Keratinocyte (primary cell): ENCODE measurements at regions not wholly inside any gene's neighbourhood (a gene's known extent, or its start where the extent isn't known, plus 50 kb on each side); places are given as distances from the start of the nearest gene placed in this dataset.

Experiments used
- DNase-seq: peaks from one replicate; pipeline ENCODE4 v3.0.0-alpha.2; 2011; ENCODE audit warnings: low read depth, missing footprints, low spot score
- FAIRE-seq: peaks from 2 replicates; lab custom pipeline; 2011; peaks lifted over from hg19 to GRCh38; lab: Jason Lieb, UNC
- H2AFZ ChIP-seq: 2 replicates; pipeline ENCODE4 v1.6.0; 2012; ENCODE audit warnings: low read length, control low read depth, inconsistent platforms; ENCODE audit not compliant: control insufficient read depth
- H3K27ac ChIP-seq: 2 replicates; pipeline ENCODE4 v1.5.1; 2011; ENCODE audit warnings: low read length; ENCODE audit not compliant: control insufficient read depth, insufficient read depth
- H3K27me3 ChIP-seq: 3 replicates; pipeline ENCODE4 v1.6.0; 2011; ENCODE audit warnings: low read length; ENCODE audit not compliant: control insufficient read depth, insufficient read depth; ENCODE audit errors: extremely low read depth
- H3K36me3 ChIP-seq, 2 experiments: 2 replicates in 1 of 2; 3 replicates in 1 of 2; pipeline ENCODE4 v1.5.1; 2011; ENCODE audit warnings: low read length in 2 of 2, mild to moderate bottlenecking in 1 of 2; ENCODE audit not compliant: control insufficient read depth in 2 of 2, insufficient read depth in 2 of 2; ENCODE audit errors: extremely low read depth in 1 of 2
- H3K4me1 ChIP-seq: 3 replicates; pipeline ENCODE4 v1.5.1; 2011; ENCODE audit warnings: low read length; ENCODE audit not compliant: control insufficient read depth, insufficient read depth; ENCODE audit errors: extremely low read depth
- H3K4me2 ChIP-seq: 3 replicates; pipeline ENCODE4 v1.6.0; 2011; ENCODE audit warnings: low read depth, low read length; ENCODE audit not compliant: control insufficient read depth, insufficient read depth; ENCODE audit errors: extremely low read depth
- H3K4me3 ChIP-seq, 3 experiments: fragments of 200-600 bp in 1 of 3; sonication (generic) in 1 of 3; 2 replicates in 2 of 3; 3 replicates in 1 of 3; pipeline ENCODE4 v1.5.1; 2011 to 2016; ENCODE audit warnings: low read length in 3 of 3, mild to moderate bottlenecking in 3 of 3, control low read depth in 2 of 3, inconsistent platforms in 1 of 3, low read depth in 1 of 3, mixed read lengths in 1 of 3, mixed run types in 1 of 3, moderate library complexity in 1 of 3; ENCODE audit not compliant: control insufficient read depth in 2 of 3, insufficient read depth in 2 of 3; ENCODE audit errors: extremely low read depth in 1 of 3
- H3K79me2 ChIP-seq: 2 replicates; pipeline ENCODE4 v1.6.0; 2012; ENCODE audit warnings: low read length; ENCODE audit not compliant: control insufficient read depth, insufficient read depth
- H3K9ac ChIP-seq: 3 replicates; pipeline ENCODE4 v1.6.0; 2011; ENCODE audit warnings: low read length; ENCODE audit not compliant: control insufficient read depth, insufficient read depth; ENCODE audit errors: extremely low read depth
- H3K9me1 ChIP-seq: 3 replicates; pipeline ENCODE4 v1.6.0; 2011; ENCODE audit warnings: low read length; ENCODE audit not compliant: control insufficient read depth, insufficient read depth; ENCODE audit errors: extremely low read depth
- H3K9me3 ChIP-seq: 2 replicates; pipeline ENCODE4 v1.5.1; 2012; ENCODE audit warnings: low read depth, low read length; ENCODE audit not compliant: control insufficient read depth
- H4K20me1 ChIP-seq: 3 replicates; pipeline ENCODE4 v1.6.0; 2011; ENCODE audit warnings: low read length; ENCODE audit not compliant: control insufficient read depth, insufficient read depth; ENCODE audit errors: extremely low read depth
- EZH2 ChIP-seq: IDR thresholded peaks from one replicate; pipeline ENCODE4 v1.6.1; 2012; ENCODE audit warnings: inconsistent platforms, mild to moderate bottlenecking, low read length, moderate library complexity
- dilution Hi-C: fragments of 300-500 bp; cut with MboI; formaldehyde crosslinking; loops from one replicate; pipeline ENCODE4 v1.7.0; 2020; ENCODE audit warnings: low sequenced_read_pairs; ENCODE audit not compliant: extremely low pct_ligation_motif_present
- TF ChIP-seq, protein P1 (sequence below), 3 experiments: IDR thresholded peaks in 1 of 3; conservative IDR thresholded peaks in 1 of 3; optimal IDR thresholded peaks in 1 of 3; 2 replicates in 2 of 3; 3 replicates in 1 of 3; pipeline versions ENCODE3 to v1.5.1; 2011; ENCODE audit warnings: low read length in 3 of 3, mild to moderate bottlenecking in 3 of 3, moderate library complexity in 2 of 3, control low read depth in 1 of 3, inconsistent platforms in 1 of 3; ENCODE audit not compliant: insufficient read depth in 2 of 3; ENCODE audit errors: extremely low read depth in 1 of 3

DNA sequence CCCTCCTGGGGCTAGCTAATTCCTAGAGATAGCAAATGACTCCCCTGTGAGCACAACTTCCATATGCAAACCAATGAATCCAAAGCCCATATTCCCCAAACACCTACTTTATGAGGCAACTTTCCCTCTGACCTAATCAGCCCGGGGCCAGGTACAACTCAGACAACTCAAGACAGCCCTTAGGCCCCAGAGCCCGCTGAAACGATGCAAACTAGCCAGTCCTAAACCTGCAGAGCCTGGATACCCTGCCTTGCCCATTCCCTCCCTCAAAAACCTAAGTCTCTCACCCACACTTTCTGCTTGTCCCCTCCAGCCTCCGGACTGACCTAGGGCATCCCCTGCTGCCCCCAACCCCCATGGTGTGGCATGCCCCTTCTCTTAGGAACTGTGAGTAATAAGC is 142.8 kb downstream of the ACTR3 start:
- H3K27me3 ChIP-seq: no peaks in the 10 kb centered on the region
- DNase-seq: no peak
- H3K9me3 ChIP-seq: no peaks in the 10 kb centered on the region
- dilution Hi-C loops: no loop called here
- H3K4me2 ChIP-seq: no peak overlapping the region
- H3K27ac ChIP-seq: no peak overlapping the region
- TF ChIP-seq EZH2: no peak
- TF ChIP-seq, protein P1, sequence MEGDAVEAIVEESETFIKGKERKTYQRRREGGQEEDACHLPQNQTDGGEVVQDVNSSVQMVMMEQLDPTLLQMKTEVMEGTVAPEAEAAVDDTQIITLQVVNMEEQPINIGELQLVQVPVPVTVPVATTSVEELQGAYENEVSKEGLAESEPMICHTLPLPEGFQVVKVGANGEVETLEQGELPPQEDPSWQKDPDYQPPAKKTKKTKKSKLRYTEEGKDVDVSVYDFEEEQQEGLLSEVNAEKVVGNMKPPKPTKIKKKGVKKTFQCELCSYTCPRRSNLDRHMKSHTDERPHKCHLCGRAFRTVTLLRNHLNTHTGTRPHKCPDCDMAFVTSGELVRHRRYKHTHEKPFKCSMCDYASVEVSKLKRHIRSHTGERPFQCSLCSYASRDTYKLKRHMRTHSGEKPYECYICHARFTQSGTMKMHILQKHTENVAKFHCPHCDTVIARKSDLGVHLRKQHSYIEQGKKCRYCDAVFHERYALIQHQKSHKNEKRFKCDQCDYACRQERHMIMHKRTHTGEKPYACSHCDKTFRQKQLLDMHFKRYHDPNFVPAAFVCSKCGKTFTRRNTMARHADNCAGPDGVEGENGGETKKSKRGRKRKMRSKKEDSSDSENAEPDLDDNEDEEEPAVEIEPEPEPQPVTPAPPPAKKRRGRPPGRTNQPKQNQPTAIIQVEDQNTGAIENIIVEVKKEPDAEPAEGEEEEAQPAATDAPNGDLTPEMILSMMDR (optimal IDR thresholded peaks at IDR 0.05 in 1 of 3, IDR thresholded peaks at IDR 0.05 in 1 of 3, conservative IDR thresholded peaks at IDR 0.05 in 1 of 3; ENCODE audit: extremely low read depth in 1 of 3, insufficient read depth in 2 of 3, low read length in 3 of 3): no peak
- no peak overlapping the region for H2AFZ ChIP-seq
- H3K9me1 ChIP-seq: no peaks in the 10 kb centered on the region
- no peak for FAIRE-seq
- no peaks in the 10 kb centered on the region for H3K4me1 ChIP-seq
- no peaks in the 10 kb centered on the region for H3K79me2 ChIP-seq
- H4K20me1 ChIP-seq: no peaks in the 10 kb centered on the region
- H3K4me3 ChIP-seq: no peak overlapping the region
- H3K36me3 ChIP-seq: no peaks in the 10 kb centered on the region
- no peak overlapping the region for H3K9ac ChIP-seq

DNA sequence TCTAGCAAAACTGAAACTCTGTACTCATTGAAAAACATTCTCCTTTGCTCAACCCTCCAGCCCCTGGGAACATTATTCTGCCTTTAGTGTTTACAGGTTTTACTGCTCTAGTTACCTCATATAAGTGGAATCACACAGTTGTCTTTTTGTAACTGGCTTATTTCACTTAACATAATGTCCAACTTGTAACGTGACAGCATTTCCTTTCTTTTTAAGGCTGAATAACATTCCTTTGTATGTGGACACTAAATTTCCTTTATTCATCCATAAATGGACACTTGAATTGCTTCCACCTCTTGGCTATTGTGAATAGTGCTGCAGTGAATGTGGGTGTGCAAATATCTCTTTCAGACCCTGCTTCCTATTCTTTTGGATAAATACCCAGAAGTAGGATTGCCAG is 144.9 kb downstream of the ACTR3 start:
- dilution Hi-C loops: no loop called here
- Histone ChIP-seq H3K9me3 (no peaks in the 10 kb centered on the region), H3K9ac (no peak overlapping the region), H3K36me3 (no peaks in the 10 kb centered on the region), H2AFZ (no peak overlapping the region), H3K4me1 (no peaks in the 10 kb centered on the region), H4K20me1 (no peaks in the 10 kb centered on the region), H3K4me3 (no peak overlapping the region), H3K79me2 (no peaks in the 10 kb centered on the region), H3K9me1 (no peaks in the 10 kb centered on the region), H3K27me3 (no peaks in the 10 kb centered on the region), H3K27ac (no peak overlapping the region), H3K4me2 (no peak overlapping the region)
- FAIRE-seq: no peak
- TF ChIP-seq, protein P1 (optimal IDR thresholded peaks at IDR 0.05 in 1 of 3, IDR thresholded peaks at IDR 0.05 in 1 of 3, conservative IDR thresholded peaks at IDR 0.05 in 1 of 3; ENCODE audit: extremely low read depth in 1 of 3, insufficient read depth in 2 of 3, low read length in 3 of 3): no peak
- no peak for TF ChIP-seq EZH2
- no peak for DNase-seq
